ENCODE measurements at regions not wholly inside any gene's neighbourhood (a gene's known extent, or its start where the extent isn't known, plus 50 kb on each side); places are given as distances from the start of the nearest gene placed in this dataset.
"Not testable (repeated sequence)": the region's sequence is repeated elsewhere in the genome, so short reads cannot be mapped to it uniquely, and the experiment has no call there.

GRCh38 chr4:98828801-98829200, 100.1 kb downstream of the EIF4E start:
- DNase-seq (ENCODE audit: low spot score) = no peak

GRCh38 chr4:98827661-98828060, 101.3 kb downstream of the EIF4E start:
- DNase-seq (ENCODE audit: low spot score) = no peak

- no peak for DNase-seq (ENCODE audit: low spot score)
Observed at GRCh38 chr4:98822144-98822543, 106.8 kb downstream of the EIF4E start.

- DNase-seq (ENCODE audit: low spot score) = not testable (repeated sequence)
Observed at GRCh38 chr4:98818116-98818515, 110.8 kb downstream of the EIF4E start.

- no peak for DNase-seq (ENCODE audit: low spot score)
Observed at GRCh38 chr4:98816816-98817215, 112.1 kb downstream of the EIF4E start.

GRCh38 chr4:98816386-98816785, 112.5 kb downstream of the EIF4E start:
- DNase-seq (ENCODE audit: low spot score) = no peak

- no peak for DNase-seq (ENCODE audit: low spot score)
Observed at GRCh38 chr4:98804403-98804802, 124.5 kb downstream of the EIF4E start.

- no peak for DNase-seq (ENCODE audit: low spot score)
Observed at GRCh38 chr4:98803251-98803650, 125.7 kb downstream of the EIF4E start.

GRCh38 chr4:98802770-98803198, 126.1 kb downstream of the EIF4E start:
- DNase-seq (ENCODE audit: low spot score) = no peak

- DNase-seq (ENCODE audit: low spot score) = no peak
Observed at GRCh38 chr4:98801259-98801725, 127.6 kb downstream of the EIF4E start.

- no peak for DNase-seq (ENCODE audit: low spot score)
Observed at GRCh38 chr4:98796991-98797390, 131.9 kb downstream of the EIF4E start.

- peak; percentile 42 for DNase-seq (ENCODE audit: low spot score)
Observed at GRCh38 chr4:98794565-98795205, 134.2 kb downstream of the EIF4E start.

- no peak for DNase-seq (ENCODE audit: low spot score)
Observed at GRCh38 chr4:98793658-98794057, 135.2 kb upstream of the TSPAN5 start.

GRCh38 chr4:98786866-98787265, 128.5 kb upstream of the TSPAN5 start:
- no peak for DNase-seq (ENCODE audit: low spot score)

- DNase-seq (ENCODE audit: low spot score) = no peak
Observed at GRCh38 chr4:98784947-98785706, 126.7 kb upstream of the TSPAN5 start.

- peak; percentile 59 for DNase-seq (ENCODE audit: low spot score)
Observed at GRCh38 chr4:98781641-98782357, 123.4 kb upstream of the TSPAN5 start.

- DNase-seq (ENCODE audit: low spot score) = no peak
Observed at GRCh38 chr4:98780926-98781325, 122.5 kb upstream of the TSPAN5 start.

GRCh38 chr4:98779088-98779487, 120.7 kb upstream of the TSPAN5 start:
- peak; percentile 58 for DNase-seq (ENCODE audit: low spot score)

- no peak for DNase-seq (ENCODE audit: low spot score)
Observed at GRCh38 chr4:98778206-98778605, 119.8 kb upstream of the TSPAN5 start.

- DNase-seq (ENCODE audit: low spot score) = no peak
Observed at GRCh38 chr4:98775672-98776071, 117.3 kb upstream of the TSPAN5 start.

GRCh38 chr4:98773638-98774037, 115.2 kb upstream of the TSPAN5 start:
- DNase-seq (ENCODE audit: low spot score) = no peak

GRCh38 chr4:98771959-98772632, 113.7 kb upstream of the TSPAN5 start:
- peak; percentile 32 for DNase-seq (ENCODE audit: low spot score)

Data from umbilical cord (tissue), 1 donor.